ENCODE measurements at regions not wholly inside any gene's neighbourhood (a gene's known extent, or its start where the extent isn't known, plus 50 kb on each side); places are given as distances from the start of the nearest gene placed in this dataset.

DNA sequence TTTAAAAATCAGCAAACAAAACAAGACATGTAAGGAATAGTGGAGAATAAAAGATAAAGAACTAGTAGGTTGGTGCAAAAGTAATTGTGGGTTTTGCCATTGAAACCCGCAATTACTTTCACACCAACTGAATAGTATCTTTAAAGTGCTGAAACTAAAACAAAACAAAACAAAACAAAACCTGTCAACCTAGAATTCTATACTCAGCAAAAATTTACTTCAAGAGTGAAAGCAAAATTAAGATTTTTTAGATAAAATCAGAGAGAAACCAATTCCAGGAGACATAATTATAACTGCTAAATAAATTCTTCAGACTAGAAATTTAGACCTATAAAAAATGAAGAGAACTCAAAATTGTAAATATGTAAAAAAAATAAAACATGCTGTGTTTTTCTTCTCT lies 114.0 kb upstream of the TSPAN2 start:
- DNase-seq, result no peak

- no peak for DNase-seq
Measured at GRCh38 chr1:115201598-115201997, 112.3 kb upstream of the TSPAN2 start.

- DNase-seq, result no peak
Measured at GRCh38 chr1:115199416-115200132, 110.3 kb upstream of the TSPAN2 start.

- DNase-seq, result no peak
Measured at GRCh38 chr1:115198938-115199337, 109.6 kb upstream of the TSPAN2 start.

DNA sequence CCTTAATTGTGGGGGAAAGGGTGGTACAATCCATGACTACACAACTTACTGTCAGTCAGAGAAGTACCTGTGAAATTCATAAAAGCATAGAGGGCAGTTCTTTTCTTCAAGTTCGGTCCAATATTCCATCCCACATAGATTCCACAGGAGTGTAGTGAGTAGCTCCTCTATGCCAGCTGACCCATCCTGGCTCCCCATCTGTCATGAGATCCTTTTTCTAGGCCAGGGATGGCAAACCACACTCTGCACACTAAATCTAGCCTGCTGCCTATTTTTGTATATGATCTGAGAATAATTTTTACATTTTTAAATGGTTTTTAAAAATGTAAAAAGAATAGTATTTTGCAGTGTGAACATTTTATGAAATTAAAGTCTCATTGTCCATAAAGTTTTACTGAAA lies 107.0 kb upstream of the TSPAN2 start:
- no peak for DNase-seq

DNA sequence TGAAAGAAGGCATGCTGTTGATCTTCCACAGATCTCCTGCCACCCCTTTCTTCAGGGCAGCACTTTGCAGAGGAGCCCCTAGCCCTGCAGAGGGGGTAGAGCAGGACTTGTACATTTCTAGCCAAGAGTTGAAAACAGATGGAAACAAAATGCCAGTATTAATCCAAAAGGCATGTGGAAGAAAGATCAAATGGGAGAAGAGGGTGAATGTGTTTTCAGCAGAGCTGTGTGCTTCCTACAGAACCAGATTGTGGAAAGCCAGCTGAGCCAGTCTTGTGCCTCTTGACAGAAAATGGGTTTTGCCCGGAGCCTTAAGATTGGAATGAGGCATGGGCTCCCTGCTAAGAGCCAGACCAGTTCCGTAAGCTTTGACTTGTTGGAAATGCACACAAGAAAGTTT lies 105.2 kb upstream of the TSPAN2 start:
- peak; percentile 86 for DNase-seq

GRCh38 chr1:115193046-115193828 lies 103.9 kb upstream of the TSPAN2 start:
- peak; percentile 52 for DNase-seq

DNA sequence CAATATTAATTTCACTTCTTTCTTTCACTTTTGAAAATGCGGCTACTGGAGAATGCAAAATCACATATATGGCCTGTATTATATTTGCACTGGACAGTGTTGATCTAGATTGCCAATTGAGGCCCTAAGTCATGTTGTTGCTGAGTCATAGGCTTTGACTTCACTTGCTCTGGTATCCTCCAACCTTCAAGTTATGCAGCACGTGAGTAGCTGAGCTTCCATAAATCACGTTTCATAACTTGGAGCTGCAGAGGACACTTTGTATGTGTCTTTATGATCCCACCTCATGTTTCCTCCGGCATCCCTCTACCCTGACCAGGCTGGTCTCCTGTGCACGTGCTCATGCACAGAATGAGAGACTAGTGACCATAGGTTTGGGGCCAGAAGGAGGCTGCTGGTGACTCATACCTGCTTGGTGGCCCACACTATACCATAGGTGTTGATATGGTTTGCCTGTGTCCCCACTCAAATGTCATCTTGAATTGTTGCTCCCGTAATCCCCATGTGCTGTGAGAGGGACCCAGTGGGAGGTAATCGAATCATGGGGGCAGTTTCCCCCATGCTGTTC lies 103.0 kb upstream of the TSPAN2 start:
- no peak for DNase-seq

DNA sequence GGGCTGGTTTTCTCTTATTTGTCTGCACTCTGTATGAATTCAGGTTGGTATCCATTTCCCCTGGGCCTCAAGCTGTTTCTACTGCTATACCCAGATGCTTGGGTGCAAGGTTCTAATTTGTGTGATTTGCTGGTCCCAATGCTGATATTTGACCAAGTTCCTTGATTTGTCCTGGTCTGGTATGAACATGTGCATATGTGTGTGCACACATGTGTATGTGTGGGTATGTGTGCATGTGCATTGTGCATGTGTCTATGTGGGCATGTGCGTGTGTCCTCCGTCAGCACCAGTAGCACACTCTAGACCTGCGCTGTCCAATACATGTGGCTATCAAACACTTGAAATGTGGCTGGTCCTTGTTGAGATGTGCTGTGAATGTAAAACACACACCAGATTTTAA lies 102.4 kb upstream of the TSPAN2 start:
- no peak for DNase-seq

DNA sequence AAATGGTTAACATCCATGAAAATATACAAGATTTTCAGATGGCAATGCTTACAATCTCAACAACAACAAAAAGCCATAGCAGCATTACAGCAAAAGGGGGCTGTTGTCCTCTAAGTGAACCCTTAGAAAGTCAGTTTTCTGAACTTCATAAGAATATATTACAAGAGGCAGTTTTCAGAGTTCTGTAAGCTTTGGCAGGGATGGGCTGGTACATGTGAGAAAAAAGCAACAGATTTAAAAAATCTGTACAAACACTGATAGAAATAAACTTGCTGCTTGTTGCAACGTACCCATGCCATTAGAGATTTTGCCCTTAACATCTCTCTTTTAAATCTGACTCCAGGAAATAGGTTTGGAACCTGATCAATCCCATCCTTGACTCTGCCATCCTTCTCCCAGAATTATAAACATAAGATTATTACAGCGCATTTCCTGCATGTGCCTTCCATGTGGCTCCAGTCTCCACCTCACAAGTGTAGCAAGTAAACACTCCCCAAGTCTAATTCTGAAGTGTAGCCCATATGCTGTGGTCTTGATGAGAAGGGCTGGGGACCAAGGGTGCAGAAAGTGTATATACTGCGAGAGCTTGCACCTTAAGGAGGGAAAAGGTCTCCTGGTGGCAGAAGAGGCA lies 101.4 kb upstream of the TSPAN2 start:
- DNase-seq, result no peak

DNA sequence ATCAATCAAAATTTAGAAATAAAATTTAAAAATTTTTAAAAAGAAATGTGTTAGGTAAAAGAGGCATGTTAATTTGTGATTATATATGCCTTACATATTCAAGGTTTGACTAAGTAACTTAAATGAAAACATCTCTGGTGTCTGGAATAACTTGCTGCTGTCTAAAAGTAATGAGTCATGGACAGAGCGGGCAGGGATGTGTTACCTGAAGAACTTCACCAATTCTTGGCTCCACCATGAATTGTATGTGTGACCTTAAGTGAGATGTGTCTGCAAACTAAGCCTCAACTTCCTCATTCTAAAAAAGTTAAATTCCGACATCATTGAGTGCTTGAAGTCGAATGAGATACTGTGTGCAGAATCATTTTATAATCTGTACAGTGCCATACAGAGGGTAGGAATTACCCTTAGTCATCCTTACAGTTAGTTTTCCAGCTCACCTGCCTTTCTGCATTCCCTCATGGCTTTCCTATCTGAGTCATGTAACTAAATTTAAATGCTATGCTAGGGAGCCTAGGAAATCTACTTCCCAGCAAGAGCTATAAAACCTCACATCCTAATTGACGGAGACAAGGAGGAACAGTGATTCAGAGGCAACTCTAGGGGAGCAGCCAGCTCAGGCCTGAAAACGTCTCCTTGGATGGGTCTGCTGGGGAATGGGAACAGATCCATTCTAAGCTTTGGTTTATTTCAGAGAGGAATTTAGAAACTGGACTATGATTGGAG lies 100.7 kb upstream of the TSPAN2 start:
- peak; percentile 75 for DNase-seq

GRCh38 chr1:115188680-115189395 lies 99.5 kb upstream of the TSPAN2 start:
- peak; percentile 66 for DNase-seq

DNA sequence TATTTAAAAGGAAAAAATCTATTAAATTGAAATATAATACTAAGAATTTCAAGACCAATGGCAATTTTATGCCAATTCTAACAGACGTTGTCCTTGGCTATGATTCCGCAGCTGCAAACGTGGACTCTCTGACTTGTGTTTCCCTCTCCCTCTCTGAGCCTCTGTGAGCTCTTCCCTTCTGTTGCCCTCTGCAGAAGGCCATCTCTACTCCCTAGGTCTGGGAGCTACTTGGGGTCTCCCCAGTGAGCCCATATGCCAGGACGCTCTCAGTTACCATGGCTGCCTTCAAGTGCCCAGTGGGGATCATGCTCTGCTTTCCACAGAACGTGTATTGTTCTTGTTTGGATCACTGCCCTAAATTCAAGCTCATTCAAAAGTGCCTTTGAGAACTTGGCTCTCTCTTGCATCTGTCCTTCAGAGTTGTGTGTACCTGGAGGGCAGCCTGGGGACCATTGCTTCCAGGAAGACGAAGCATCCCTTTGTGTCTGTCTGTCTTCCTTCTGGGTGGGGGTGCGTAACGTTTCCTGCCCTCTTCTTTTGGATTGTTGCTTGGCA lies 97.5 kb upstream of the TSPAN2 start:
- no peak for DNase-seq

DNA sequence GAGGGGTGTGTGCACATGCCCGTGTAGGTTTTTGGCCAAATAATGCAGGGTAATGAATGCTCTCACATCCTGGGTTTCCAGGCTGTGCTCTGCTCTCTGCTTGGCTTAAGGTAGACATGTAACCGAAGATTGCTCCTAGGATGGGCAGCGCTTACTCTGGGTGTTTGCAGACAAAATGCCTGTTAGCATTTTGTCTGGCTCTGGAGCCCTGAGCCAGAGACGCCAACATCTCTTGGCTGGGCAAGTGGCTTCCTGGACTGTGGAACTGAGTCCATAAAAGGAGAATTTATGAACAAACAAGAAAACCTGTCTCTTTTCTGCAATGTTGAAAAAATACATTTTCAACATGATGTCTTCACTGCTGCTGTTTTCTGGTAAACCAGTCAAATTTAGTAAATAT lies 96.0 kb upstream of the TSPAN2 start:
- DNase-seq, result no peak

GRCh38 chr1:115184951-115185331 lies 95.6 kb upstream of the TSPAN2 start:
- DNase-seq, result no peak

DNA sequence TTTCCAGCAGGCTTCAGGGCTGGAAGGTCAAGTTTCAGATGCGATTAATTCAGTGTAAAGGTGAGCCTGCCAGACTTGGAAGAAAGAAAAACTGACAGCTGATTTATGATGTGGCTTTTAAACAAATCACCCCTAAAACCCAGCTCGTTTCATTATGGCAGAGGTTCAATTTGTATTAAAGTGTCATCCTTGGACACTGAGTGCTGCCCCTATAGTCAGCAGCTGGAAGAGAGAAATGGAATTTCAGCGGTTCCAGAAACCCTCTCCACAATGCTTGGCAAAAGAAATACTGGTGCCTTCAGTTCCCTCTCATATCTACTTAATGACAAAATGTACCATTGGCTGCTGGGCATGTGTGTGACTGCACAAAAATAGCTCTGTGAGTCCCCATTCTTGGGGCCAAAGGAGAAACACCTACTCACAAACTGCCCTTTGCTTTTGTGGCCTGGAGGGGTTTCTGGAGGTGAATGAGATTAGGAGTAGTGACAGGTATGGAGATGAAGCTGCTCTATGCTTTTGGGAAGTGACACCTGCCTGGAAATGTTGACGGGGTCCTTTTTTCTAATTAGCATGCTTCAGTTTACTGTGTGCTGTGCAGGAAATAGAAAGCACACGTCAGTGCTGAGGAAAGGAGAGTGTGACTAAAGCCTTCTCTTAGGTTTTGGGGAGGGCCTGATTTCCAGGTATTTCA lies 95.1 kb upstream of the TSPAN2 start:
- no peak for DNase-seq

- DNase-seq, result no peak
Measured at GRCh38 chr1:115183721-115184259, 94.5 kb upstream of the TSPAN2 start.

DNA sequence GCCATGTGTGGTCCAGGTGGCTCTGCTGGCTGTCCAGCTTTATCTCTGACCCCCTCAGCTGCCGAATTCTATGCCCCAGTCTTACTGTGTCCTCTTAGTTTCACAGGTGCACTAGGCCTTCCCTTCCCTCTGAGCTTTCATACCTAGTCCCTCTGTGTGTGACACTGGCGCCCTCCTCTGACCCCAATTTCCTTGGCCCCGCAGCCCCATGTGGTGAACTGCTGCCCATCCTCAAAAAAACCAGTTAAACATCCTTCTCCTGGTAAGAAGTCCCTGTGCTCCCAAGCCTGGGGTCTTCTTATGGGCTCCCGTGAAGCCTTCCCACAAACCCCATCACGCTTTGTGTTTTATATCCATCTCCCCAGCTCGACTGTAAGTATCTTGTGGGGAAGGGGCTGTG lies 93.9 kb upstream of the TSPAN2 start:
- peak; percentile 59 for DNase-seq

GRCh38 chr1:115182012-115182715 lies 92.9 kb upstream of the TSPAN2 start:
- DNase-seq, result no peak

DNA sequence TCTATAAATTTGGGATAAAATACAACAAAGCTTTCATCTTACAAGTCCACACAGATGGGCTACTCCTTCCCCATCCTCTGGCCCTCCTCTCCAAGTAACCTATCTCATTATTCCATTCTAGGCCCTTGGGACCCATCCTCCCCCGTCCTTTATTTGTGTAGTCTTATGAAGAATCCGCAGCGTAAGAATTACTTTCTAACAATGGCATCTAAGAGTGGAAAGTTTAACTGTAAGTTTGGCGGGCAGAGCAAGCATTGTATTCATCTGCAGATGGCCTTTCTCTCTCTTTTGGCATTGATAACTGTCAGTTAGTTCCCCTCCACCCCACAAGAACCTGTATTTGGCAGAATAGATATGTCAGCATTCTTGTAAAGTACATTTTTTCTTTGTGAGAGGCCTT lies 91.9 kb upstream of the TSPAN2 start:
- DNase-seq, result no peak
